HL-60 (cell line): ENCODE measurements at regions not wholly inside any gene's neighbourhood (a gene's known extent, or its start where the extent isn't known, plus 50 kb on each side); places are given as distances from the start of the nearest gene placed in this dataset.

Source experiments
- DNase-seq, 2 experiments: peaks; one replicate each; pipeline ENCODE4 v3.0.0-alpha.2; 2010 to 2020; ENCODE audit warnings: low read depth in 1 of 2, low spot score in 1 of 2
- H3K27ac ChIP-seq: fragments of 250-450 bp; sonication (Bioruptor Pico); replicated peaks from 2 replicates; pipeline ENCODE4 v1.5.1; 2020; ENCODE audit warnings: mild to moderate bottlenecking, moderate library complexity
- H3K27me3 ChIP-seq: fragments of 250-450 bp; sonication (Bioruptor Pico); 2 replicates; pipeline ENCODE4 v1.5.1; 2021; ENCODE audit warnings: mild to moderate bottlenecking, moderate library complexity; ENCODE audit not compliant: insufficient read depth, poor library complexity, severe bottlenecking
- H3K4me3 ChIP-seq: replicated peaks from 2 replicates; pipeline ENCODE4 v1.5.1; 2011; ENCODE audit warnings: mild to moderate bottlenecking, control low read depth, low read length; ENCODE audit not compliant: insufficient read depth
- CTCF ChIP-seq: IDR thresholded peaks from one replicate; pipeline ENCODE4 v1.5.1; 2011; ENCODE audit warnings: low read length, control low read depth, inconsistent platforms; ENCODE audit not compliant: insufficient read depth
- GABPA ChIP-seq: IDR thresholded peaks from 2 replicates; pipeline ENCODE4 v1.6.1; 2012; ENCODE audit warnings: low read depth
- POLR2AphosphoS5 ChIP-seq: IDR thresholded peaks from 2 replicates; pipeline ENCODE4 v1.6.1; 2012; ENCODE audit warnings: low read depth
- REST ChIP-seq: IDR thresholded peaks from 2 replicates; pipeline ENCODE4 v1.6.1; 2012; ENCODE audit warnings: low read depth; ENCODE audit not compliant: insufficient replicate concordance
- SPI1 ChIP-seq: IDR thresholded peaks from 2 replicates; pipeline ENCODE4 v1.6.1; 2012; ENCODE audit warnings: low read depth, mild to moderate bottlenecking, borderline replicate concordance

- TF ChIP-seq GABPA (no peak), CTCF (no peak), SPI1 (no peak), REST (no peak), POLR2AphosphoS5 (no peak)
- H3K4me3 ChIP-seq, result no peak overlapping the region
- no peak for DNase-seq
- H3K27ac ChIP-seq, result no peak overlapping the region
- H3K27me3 ChIP-seq, result no peaks in the 10 kb centered on the region
These were observed 413.3 kb upstream of the EEF2KMT start for GRCh38 chr16:5510819-5511370.

- TF ChIP-seq CTCF, result no peak
- no peak for TF ChIP-seq REST
- TF ChIP-seq SPI1, result no peak
- TF ChIP-seq GABPA, result no peak
- TF ChIP-seq POLR2AphosphoS5, result no peak
- H3K27ac ChIP-seq, result no peak overlapping the region
- no peak for DNase-seq
- H3K4me3 ChIP-seq, result no peak overlapping the region
- H3K27me3 ChIP-seq, result no peaks in the 10 kb centered on the region
These were observed 412.2 kb upstream of the EEF2KMT start for GRCh38 chr16:5509794-5510193.

GRCh38 chr16:5509336-5509735 is 411.7 kb upstream of the EEF2KMT start:
- H3K27ac ChIP-seq, result no peak overlapping the region
- H3K27me3 ChIP-seq, result no peaks in the 10 kb centered on the region
- TF ChIP-seq REST, result no peak
- no peak for TF ChIP-seq POLR2AphosphoS5
- no peak for TF ChIP-seq CTCF
- no peak for TF ChIP-seq GABPA
- TF ChIP-seq SPI1, result no peak
- H3K4me3 ChIP-seq, result no peak overlapping the region
- DNase-seq, result no peak
